Activated T-cell treated with anti-CD3 and anti-CD28 coated beads, Interleukin-2, amount 50 U/mL, for 24 hours (primary cell): ENCODE measurements at regions not wholly inside any gene's neighbourhood (a gene's known extent, or its start where the extent isn't known, plus 50 kb on each side); places are given as distances from the start of the nearest gene placed in this dataset.

Experiments
- DNase-seq: peaks from one replicate; pipeline ENCODE4 v3.0.0-alpha.2; 2020
- H3K27ac Mint-ChIP-seq: 2 replicates; pipeline ENCODE4 v1.8.0; 2020; ENCODE audit warnings: mild to moderate bottlenecking, mixed read lengths
- H3K27me3 Mint-ChIP-seq: 2 replicates; pipeline ENCODE4 v1.8.0; 2020; ENCODE audit warnings: mixed read lengths
- H3K36me3 Mint-ChIP-seq: 2 replicates; pipeline ENCODE4 v1.8.0; 2020; ENCODE audit warnings: low read depth, mixed read lengths
- H3K4me1 Mint-ChIP-seq: 2 replicates; pipeline ENCODE4 v1.8.0; 2020; ENCODE audit warnings: low read depth, mixed read lengths
- H3K4me3 Mint-ChIP-seq: 2 replicates; pipeline ENCODE4 v1.8.0; 2020; ENCODE audit warnings: mild to moderate bottlenecking, moderate library complexity, mixed read lengths
- H3K9me3 Mint-ChIP-seq: 2 replicates; pipeline ENCODE4 v1.8.0; 2020; ENCODE audit warnings: mixed read lengths

GRCh38 chr7:25807086-25807611 lies 344.8 kb upstream of the NFE2L3 start:
- Mint-ChIP-seq H3K4me1 (peaks cover 14% of the 10 kb centered on the region), H3K9me3 (no peaks in the 10 kb centered on the region), H3K4me3 (no peak overlapping the region), H3K27me3 (peaks cover 22% of the 10 kb centered on the region), H3K27ac (no peak overlapping the region), H3K36me3 (no peaks in the 10 kb centered on the region)
- DNase-seq, result no peak

GRCh38 chr7:25809441-25809840 lies 342.6 kb upstream of the NFE2L3 start:
- DNase-seq, result no peak
- H3K27ac Mint-ChIP-seq, result no peak overlapping the region
- H3K9me3 Mint-ChIP-seq, result no peaks in the 10 kb centered on the region
- H3K4me1 Mint-ChIP-seq, result no peaks in the 10 kb centered on the region
- H3K27me3 Mint-ChIP-seq, result peaks cover 25% of the 10 kb centered on the region
- no peaks in the 10 kb centered on the region for H3K36me3 Mint-ChIP-seq
- H3K4me3 Mint-ChIP-seq, result no peak overlapping the region

GRCh38 chr7:25812086-25812850 lies 339.7 kb upstream of the NFE2L3 start:
- DNase-seq, result no peak
- no peak overlapping the region for H3K4me3 Mint-ChIP-seq
- H3K9me3 Mint-ChIP-seq, result no peaks in the 10 kb centered on the region
- H3K36me3 Mint-ChIP-seq, result no peaks in the 10 kb centered on the region
- peaks cover 28% of the 10 kb centered on the region for H3K27me3 Mint-ChIP-seq
- H3K27ac Mint-ChIP-seq, result no peak overlapping the region
- H3K4me1 Mint-ChIP-seq, result no peaks in the 10 kb centered on the region

- Mint-ChIP-seq H3K27ac (no peak overlapping the region), H3K4me1 (no peaks in the 10 kb centered on the region)
- DNase-seq, result no peak
Measured at GRCh38 chr7:25813381-25813780, 338.6 kb upstream of the NFE2L3 start.

GRCh38 chr7:25815711-25816110 lies 336.3 kb upstream of the NFE2L3 start:
- H3K9me3 Mint-ChIP-seq, result no peaks in the 10 kb centered on the region
- H3K4me3 Mint-ChIP-seq, result no peak overlapping the region
- H3K27me3 Mint-ChIP-seq, result peaks cover 41% of the 10 kb centered on the region
- H3K36me3 Mint-ChIP-seq, result no peaks in the 10 kb centered on the region
- no peak for DNase-seq
- no peaks in the 10 kb centered on the region for H3K4me1 Mint-ChIP-seq
- no peak overlapping the region for H3K27ac Mint-ChIP-seq

More at GRCh38 chr7:25813381-25813780, 338.6 kb upstream of the NFE2L3 start:
- peaks cover 38% of the 10 kb centered on the region for H3K27me3 Mint-ChIP-seq
- H3K4me3 Mint-ChIP-seq, result no peak overlapping the region
- H3K9me3 Mint-ChIP-seq, result no peaks in the 10 kb centered on the region
- H3K36me3 Mint-ChIP-seq, result no peaks in the 10 kb centered on the region

- H3K27ac Mint-ChIP-seq, result no peak overlapping the region
- no peaks in the 10 kb centered on the region for H3K4me1 Mint-ChIP-seq
- H3K36me3 Mint-ChIP-seq, result no peaks in the 10 kb centered on the region
- H3K27me3 Mint-ChIP-seq, result peaks cover 60% of the 10 kb centered on the region
- H3K4me3 Mint-ChIP-seq, result no peak overlapping the region
- H3K9me3 Mint-ChIP-seq, result no peaks in the 10 kb centered on the region
- no peak for DNase-seq
Measured at GRCh38 chr7:25820432-25821040, 331.5 kb upstream of the NFE2L3 start.

- no peak overlapping the region for H3K4me3 Mint-ChIP-seq
- DNase-seq, result no peak
- H3K27ac Mint-ChIP-seq, result no peak overlapping the region
- H3K4me1 Mint-ChIP-seq, result no peaks in the 10 kb centered on the region
- no peaks in the 10 kb centered on the region for H3K36me3 Mint-ChIP-seq
- no peaks in the 10 kb centered on the region for H3K9me3 Mint-ChIP-seq
- H3K27me3 Mint-ChIP-seq, result peaks cover 58% of the 10 kb centered on the region
Measured at GRCh38 chr7:25821225-25821624, 330.8 kb upstream of the NFE2L3 start.

GRCh38 chr7:25822823-25823222 lies 329.2 kb upstream of the NFE2L3 start:
- Mint-ChIP-seq H3K36me3 (no peaks in the 10 kb centered on the region), H3K4me3 (no peak overlapping the region), H3K27ac (no peak overlapping the region), H3K27me3 (peaks cover 50% of the 10 kb centered on the region), H3K9me3 (no peaks in the 10 kb centered on the region), H3K4me1 (no peaks in the 10 kb centered on the region)
- DNase-seq, result no peak

GRCh38 chr7:25823571-25823970 lies 328.4 kb upstream of the NFE2L3 start:
- no peaks in the 10 kb centered on the region for H3K4me1 Mint-ChIP-seq
- H3K4me3 Mint-ChIP-seq, result no peak overlapping the region
- peaks cover 44% of the 10 kb centered on the region for H3K27me3 Mint-ChIP-seq

GRCh38 chr7:25828468-25828867 lies 323.5 kb upstream of the NFE2L3 start:
- no peaks in the 10 kb centered on the region for H3K36me3 Mint-ChIP-seq
- no peak for DNase-seq
- no peak overlapping the region for H3K4me3 Mint-ChIP-seq
- H3K27me3 Mint-ChIP-seq, result peaks cover 23% of the 10 kb centered on the region
- no peaks in the 10 kb centered on the region for H3K4me1 Mint-ChIP-seq
- no peaks in the 10 kb centered on the region for H3K9me3 Mint-ChIP-seq
- H3K27ac Mint-ChIP-seq, result no peak overlapping the region

More at GRCh38 chr7:25823571-25823970, 328.4 kb upstream of the NFE2L3 start:
- Mint-ChIP-seq H3K9me3 (no peaks in the 10 kb centered on the region), H3K36me3 (no peaks in the 10 kb centered on the region), H3K27ac (no peak overlapping the region)
- no peak for DNase-seq

GRCh38 chr7:25829663-25830062 lies 322.3 kb upstream of the NFE2L3 start:
- Mint-ChIP-seq H3K27me3 (peaks cover 12% of the 10 kb centered on the region), H3K4me1 (no peaks in the 10 kb centered on the region), H3K9me3 (no peaks in the 10 kb centered on the region), H3K4me3 (no peak overlapping the region), H3K36me3 (no peaks in the 10 kb centered on the region), H3K27ac (no peak overlapping the region)
- no peak for DNase-seq

- no peak overlapping the region for H3K4me3 Mint-ChIP-seq
- no peaks in the 10 kb centered on the region for H3K4me1 Mint-ChIP-seq
- H3K9me3 Mint-ChIP-seq, result no peaks in the 10 kb centered on the region
- no peak overlapping the region for H3K27ac Mint-ChIP-seq
- no peaks in the 10 kb centered on the region for H3K36me3 Mint-ChIP-seq
- no peak for DNase-seq
- H3K27me3 Mint-ChIP-seq, result peaks cover 8% of the 10 kb centered on the region
Measured at GRCh38 chr7:25830215-25830614, 321.8 kb upstream of the NFE2L3 start.

- peaks cover 5% of the 10 kb centered on the region for H3K27me3 Mint-ChIP-seq
- H3K9me3 Mint-ChIP-seq, result no peaks in the 10 kb centered on the region
- H3K36me3 Mint-ChIP-seq, result no peaks in the 10 kb centered on the region
- no peak overlapping the region for H3K27ac Mint-ChIP-seq
- no peak overlapping the region for H3K4me3 Mint-ChIP-seq
- H3K4me1 Mint-ChIP-seq, result no peaks in the 10 kb centered on the region
- no peak for DNase-seq
Measured at GRCh38 chr7:25831062-25831691, 320.8 kb upstream of the NFE2L3 start.

- H3K4me1 Mint-ChIP-seq, result no peaks in the 10 kb centered on the region
- no peak for DNase-seq
Measured at GRCh38 chr7:25831831-25832411, 320.1 kb upstream of the NFE2L3 start.

More at GRCh38 chr7:25831831-25832411, 320.1 kb upstream of the NFE2L3 start:
- H3K27ac Mint-ChIP-seq, result no peak overlapping the region
- no peak overlapping the region for H3K4me3 Mint-ChIP-seq
- H3K9me3 Mint-ChIP-seq, result no peaks in the 10 kb centered on the region
- H3K36me3 Mint-ChIP-seq, result no peaks in the 10 kb centered on the region
- H3K27me3 Mint-ChIP-seq, result peaks cover 9% of the 10 kb centered on the region
